B cell (primary cell): ENCODE measurements at regions not wholly inside any gene's neighbourhood (a gene's known extent, or its start where the extent isn't known, plus 50 kb on each side); places are given as distances from the start of the nearest gene placed in this dataset.

Experiments
- CTCF ChIP-seq: fragments of 200-600 bp; IDR thresholded peaks from one replicate; pipeline ENCODE4 v1.8.0; 2022; ENCODE audit warnings: antibody characterized with exemption, mild to moderate bottlenecking
- EZH2 ChIP-seq: IDR thresholded peaks from 2 replicates; pipeline ENCODE4 v1.6.1; 2012; ENCODE audit warnings: borderline replicate concordance, low read depth, mild to moderate bottlenecking, moderate library complexity, low read length; ENCODE audit not compliant: insufficient read depth, poor library complexity, severe bottlenecking

GRCh38 chr1:55786396-55786795 is 571.2 kb upstream of the USP24 start:
- TF ChIP-seq CTCF (no peak), EZH2 (no peak)
